H9 (cell line): ENCODE measurements at regions not wholly inside any gene's neighbourhood (a gene's known extent, or its start where the extent isn't known, plus 50 kb on each side); places are given as distances from the start of the nearest gene placed in this dataset.

Source experiments
- DNase-seq: peaks from one replicate; pipeline ENCODE4 v3.0.0-alpha.2; 2017
- H2AFZ ChIP-seq: one replicate; pipeline ENCODE4 v1.6.1; 2013; ENCODE audit warnings: mild to moderate bottlenecking, low read length, control low read depth, moderate library complexity
- H2AK5ac ChIP-seq: 2 replicates; pipeline ENCODE4 v1.6.1; 2013; ENCODE audit warnings: low read length, control low read depth, mixed read lengths; ENCODE audit not compliant: insufficient read length
- H2BK120ac ChIP-seq: one replicate; pipeline ENCODE4 v1.6.1; 2013; ENCODE audit warnings: low read depth, mild to moderate bottlenecking, low read length, control low read depth, inconsistent platforms; ENCODE audit not compliant: poor library complexity, severe bottlenecking
- H2BK12ac ChIP-seq: 2 replicates; pipeline ENCODE4 v1.6.1; 2013; ENCODE audit warnings: low read length, control low read depth, mixed read lengths, low read depth; ENCODE audit not compliant: insufficient read length
- H2BK15ac ChIP-seq: 2 replicates; pipeline ENCODE4 v1.6.1; 2013; ENCODE audit warnings: low read depth, low read length, control low read depth
- H2BK20ac ChIP-seq: one replicate; pipeline ENCODE4 v1.6.1; 2013; ENCODE audit warnings: low read depth, mild to moderate bottlenecking, low read length, control low read depth, inconsistent platforms; ENCODE audit not compliant: poor library complexity, severe bottlenecking
- H2BK5ac ChIP-seq: 2 replicates; pipeline ENCODE4 v1.6.1; 2013; ENCODE audit warnings: low read length, control low read depth, mixed read lengths; ENCODE audit not compliant: insufficient read length
- H3K14ac ChIP-seq: 2 replicates; pipeline ENCODE4 v1.6.1; 2013; ENCODE audit warnings: low read length, control low read depth; ENCODE audit not compliant: insufficient read depth
- H3K18ac ChIP-seq: 2 replicates; pipeline ENCODE4 v1.6.1; 2013; ENCODE audit warnings: low read depth, mild to moderate bottlenecking, mixed read lengths, low read length, control low read depth; ENCODE audit not compliant: insufficient read length
- H3K23ac ChIP-seq: 2 replicates; pipeline ENCODE4 v1.6.1; 2013; ENCODE audit warnings: low read length, control low read depth, mixed read lengths, low read depth; ENCODE audit not compliant: insufficient read length
- H3K23me2 ChIP-seq: 2 replicates; pipeline ENCODE4 v1.6.1; 2013; ENCODE audit warnings: low read depth, mild to moderate bottlenecking, mixed read lengths, low read length, control low read depth; ENCODE audit not compliant: insufficient read length, poor library complexity, severe bottlenecking
- H3K27ac ChIP-seq: 2 replicates; pipeline ENCODE4 v1.5.1; 2013; ENCODE audit warnings: low read length, control low read depth, mixed read lengths, low read depth; ENCODE audit not compliant: insufficient read length
- H3K27me3 ChIP-seq: 2 replicates; pipeline ENCODE4 v1.6.1; 2013; ENCODE audit warnings: low read length, control low read depth, inconsistent platforms; ENCODE audit not compliant: insufficient read depth
- H3K4ac ChIP-seq: 2 replicates; pipeline ENCODE4 v1.6.1; 2013; ENCODE audit warnings: low read depth, mild to moderate bottlenecking, control low read depth, inconsistent platforms, low read length, moderate library complexity
- H3K4me1 ChIP-seq: 2 replicates; pipeline ENCODE4 v1.6.1; 2013; ENCODE audit warnings: low read length, control low read depth, inconsistent platforms; ENCODE audit not compliant: insufficient read depth
- H3K4me2 ChIP-seq: 2 replicates; pipeline ENCODE4 v1.6.1; 2013; ENCODE audit warnings: low read length, control low read depth, mixed read lengths; ENCODE audit not compliant: insufficient read length, insufficient read depth
- H3K56ac ChIP-seq: 2 replicates; pipeline ENCODE4 v1.6.1; 2013; ENCODE audit warnings: low read depth, mild to moderate bottlenecking, mixed read lengths, low read length, control low read depth; ENCODE audit not compliant: insufficient read length
- H3K79me1 ChIP-seq: 2 replicates; pipeline ENCODE4 v1.6.1; 2013; ENCODE audit warnings: low read depth, mild to moderate bottlenecking, moderate library complexity, low read length, control low read depth, inconsistent platforms; ENCODE audit not compliant: insufficient read depth, poor library complexity, severe bottlenecking
- H3K79me2 ChIP-seq: 2 replicates; pipeline ENCODE4 v1.6.1; 2013; ENCODE audit warnings: low read length, control low read depth, inconsistent platforms; ENCODE audit not compliant: insufficient read depth
- H3K9ac ChIP-seq: 2 replicates; pipeline ENCODE4 v1.6.1; 2013; ENCODE audit warnings: low read length, control low read depth, mixed read lengths; ENCODE audit not compliant: insufficient read length; ENCODE audit errors: extremely low read depth
- H3K9me3 ChIP-seq: one replicate; pipeline ENCODE4 v1.6.1; 2013; ENCODE audit warnings: low read depth, low read length, inconsistent platforms; ENCODE audit not compliant: control insufficient read depth
- H3T11ph ChIP-seq: one replicate; pipeline ENCODE4 v1.6.1; 2013; ENCODE audit warnings: mild to moderate bottlenecking, low read length, control low read depth, inconsistent platforms
- H4K20me1 ChIP-seq: one replicate; pipeline ENCODE4 v1.6.1; 2013; ENCODE audit not compliant: control insufficient read depth, insufficient read length, insufficient read depth
- H4K5ac ChIP-seq: 2 replicates; pipeline ENCODE4 v1.6.1; 2013; ENCODE audit warnings: low read depth, mild to moderate bottlenecking, mixed read lengths, low read length, control low read depth; ENCODE audit not compliant: insufficient read length
- H4K8ac ChIP-seq: replicated peaks from 2 replicates; pipeline ENCODE4 v1.6.1; 2013; ENCODE audit warnings: low read length, control low read depth, mixed read lengths, low read depth; ENCODE audit not compliant: insufficient read length
- H4K91ac ChIP-seq: 2 replicates; pipeline ENCODE4 v1.6.1; 2013; ENCODE audit warnings: low read depth, mild to moderate bottlenecking, moderate library complexity, mixed read lengths, low read length, control low read depth; ENCODE audit not compliant: insufficient read length
- H3K27ac Mint-ChIP-seq, 3 experiments: 2 replicates in 2 of 3; 3 replicates in 1 of 3; pipeline ENCODE4 v1.8.0; 2020 to 2021; ENCODE audit warnings: mixed read lengths in 3 of 3, mild to moderate bottlenecking in 1 of 3, moderate library complexity in 1 of 3
- H3K27me3 Mint-ChIP-seq: 2 replicates; pipeline ENCODE4 v1.8.0; 2021; ENCODE audit warnings: low read depth, mild to moderate bottlenecking, moderate library complexity, mixed read lengths
- H3K36me3 Mint-ChIP-seq, 3 experiments: 2 replicates in 2 of 3; 3 replicates in 1 of 3; pipeline ENCODE4 v1.8.0; 2020 to 2021; ENCODE audit warnings: low read depth in 3 of 3, mixed read lengths in 3 of 3; ENCODE audit not compliant: insufficient read depth in 1 of 3
- H3K4me1 Mint-ChIP-seq, 2 experiments: 2 replicates each; pipeline ENCODE4 v1.8.0; 2020; ENCODE audit warnings: mixed read lengths in 2 of 2
- H3K4me3 Mint-ChIP-seq, 2 experiments: 2 replicates in 1 of 2; 3 replicates in 1 of 2; pipeline ENCODE4 v1.8.0; 2020 to 2021; ENCODE audit warnings: mild to moderate bottlenecking in 2 of 2, mixed read lengths in 2 of 2, moderate library complexity in 1 of 2
- H3K9me3 Mint-ChIP-seq, 2 experiments: 2 replicates in 1 of 2; 3 replicates in 1 of 2; pipeline ENCODE4 v1.8.0; 2020; ENCODE audit warnings: mild to moderate bottlenecking in 2 of 2, mixed read lengths in 2 of 2, moderate library complexity in 1 of 2
- WGBS: extraction: QIAGEN DNeasy Blood & Tissue Kit; methylation state at CpG from one replicate; pipeline ENCODE4 v1.1.7; 2013; ENCODE audit warnings: missing lambda C conversion rate, low lambda C conversion rate, mixed read lengths; ENCODE audit not compliant: insufficient read length; ENCODE audit errors: extremely low coverage; 5-methylcytosine and 5-hydroxymethylcytosine counted together
- TF ChIP-seq, protein P1 (sequence below): fragments of 200-600 bp; sonication (generic); conservative IDR thresholded peaks from 3 replicates; pipeline ENCODE4 v1.8.0; 2021; ENCODE audit warnings: antibody characterized with exemption, mild to moderate bottlenecking

DNA sequence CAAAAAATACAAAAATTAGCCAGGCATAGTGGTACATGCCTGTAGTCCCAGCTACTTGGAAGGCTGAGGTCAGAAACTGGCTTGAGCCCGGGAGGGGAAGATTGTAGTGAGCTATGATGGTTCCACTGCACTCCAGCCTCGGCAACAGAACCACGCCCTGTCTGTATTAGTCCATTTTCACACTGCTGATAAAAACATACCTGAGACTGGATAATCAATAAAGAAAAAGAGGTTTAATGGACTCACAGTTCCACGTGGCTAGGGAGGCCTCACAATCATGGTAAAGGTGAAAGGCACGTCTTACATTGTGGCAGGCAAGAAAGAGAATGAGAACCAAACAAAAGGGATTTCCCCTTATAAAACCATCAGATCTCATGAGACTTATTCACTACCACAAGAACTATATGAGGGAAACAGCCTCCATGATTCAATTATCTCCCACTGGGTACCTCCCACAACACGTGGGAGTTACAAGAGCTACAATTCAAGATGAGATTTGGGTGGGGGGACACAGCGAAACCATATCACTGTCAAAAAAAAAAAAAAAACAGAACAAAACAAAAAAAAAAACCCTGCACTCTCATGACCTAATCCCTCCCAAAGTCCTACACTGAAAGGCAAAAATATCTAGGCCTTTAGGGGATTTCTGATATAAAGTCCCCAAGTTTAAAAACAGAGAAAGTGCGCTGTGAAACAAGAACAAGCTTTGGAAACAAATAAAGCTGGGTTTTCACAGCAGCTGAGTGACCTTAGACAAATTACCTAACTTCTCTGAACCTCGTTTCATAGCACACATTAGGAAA is 224.7 kb downstream of the IGSF11 start:
- Histone ChIP-seq H3K79me1 (no peaks in the 10 kb centered on the region), H3K23ac (no peak overlapping the region), H3K27me3 (no peaks in the 10 kb centered on the region), H3K4me2 (no peak overlapping the region), H4K5ac (no peak overlapping the region), H4K20me1 (no peaks in the 10 kb centered on the region), H3K4ac (no peak overlapping the region), H3T11ph (no peak overlapping the region), H2BK120ac (no peak overlapping the region), H3K79me2 (no peaks in the 10 kb centered on the region), H2AK5ac (no peak overlapping the region), H3K56ac (no peak overlapping the region), H3K23me2 (no peaks in the 10 kb centered on the region), H2BK5ac (no peak overlapping the region), H4K8ac (no peak overlapping the region), H3K18ac (no peak overlapping the region), H2BK12ac (no peak overlapping the region), H3K27ac (no peak overlapping the region), H3K9ac (no peak overlapping the region), H2BK20ac (no peak overlapping the region), H2BK15ac (no peak overlapping the region), H4K91ac (no peak overlapping the region), H3K9me3 (no peaks in the 10 kb centered on the region), H3K14ac (no peak overlapping the region), H2AFZ (no peak overlapping the region), H3K4me1 (no peaks in the 10 kb centered on the region)
- peaks cover 6 to 14% of the 10 kb centered on the region in 2 experiments; a peak in 3 of 4 replicates for H3K4me1 Mint-ChIP-seq
- H3K9me3 Mint-ChIP-seq, result peaks cover 3 to 9% of the 10 kb centered on the region in 2 experiments; a peak in 3 of 5 replicates
- WGBS, result no CpG with 5 or more reads among the region's 9 CpGs
- H3K27me3 Mint-ChIP-seq, result no peaks in the 10 kb centered on the region
- H3K36me3 Mint-ChIP-seq, result peaks cover 0 to 8% (median 0%) of the 10 kb centered on the region in 3 experiments; a peak in 3 of 7 replicates
- DNase-seq, result no peak
- H3K27ac Mint-ChIP-seq, result no peak overlapping the region
- H3K4me3 Mint-ChIP-seq, result no peak overlapping the region
- TF ChIP-seq, protein P1, sequence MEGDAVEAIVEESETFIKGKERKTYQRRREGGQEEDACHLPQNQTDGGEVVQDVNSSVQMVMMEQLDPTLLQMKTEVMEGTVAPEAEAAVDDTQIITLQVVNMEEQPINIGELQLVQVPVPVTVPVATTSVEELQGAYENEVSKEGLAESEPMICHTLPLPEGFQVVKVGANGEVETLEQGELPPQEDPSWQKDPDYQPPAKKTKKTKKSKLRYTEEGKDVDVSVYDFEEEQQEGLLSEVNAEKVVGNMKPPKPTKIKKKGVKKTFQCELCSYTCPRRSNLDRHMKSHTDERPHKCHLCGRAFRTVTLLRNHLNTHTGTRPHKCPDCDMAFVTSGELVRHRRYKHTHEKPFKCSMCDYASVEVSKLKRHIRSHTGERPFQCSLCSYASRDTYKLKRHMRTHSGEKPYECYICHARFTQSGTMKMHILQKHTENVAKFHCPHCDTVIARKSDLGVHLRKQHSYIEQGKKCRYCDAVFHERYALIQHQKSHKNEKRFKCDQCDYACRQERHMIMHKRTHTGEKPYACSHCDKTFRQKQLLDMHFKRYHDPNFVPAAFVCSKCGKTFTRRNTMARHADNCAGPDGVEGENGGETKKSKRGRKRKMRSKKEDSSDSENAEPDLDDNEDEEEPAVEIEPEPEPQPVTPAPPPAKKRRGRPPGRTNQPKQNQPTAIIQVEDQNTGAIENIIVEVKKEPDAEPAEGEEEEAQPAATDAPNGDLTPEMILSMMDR, result no peak
